K562 (cell line): ENCODE measurements at regions not wholly inside any gene's neighbourhood (a gene's known extent, or its start where the extent isn't known, plus 50 kb on each side); places are given as distances from the start of the nearest gene placed in this dataset.

Experiments
- SLC30A9 ChIP-seq: fragments of 250-450 bp; sonication (Bioruptor Pico); IDR thresholded peaks from 2 replicates; pipeline ENCODE4 v1.8.0; 2022; ENCODE audit warnings: mild to moderate bottlenecking, moderate library complexity
- TF ChIP-seq, protein P1 (sequence below), 2 experiments: fragments of 450-650 bp; formaldehyde crosslinking in 1 of 2; IDR thresholded peaks; 2 replicates each; pipeline versions ENCODE4 v1.4.0 to v1.6.1; 2014 to 2020; ENCODE audit warnings: mild to moderate bottlenecking in 2 of 2, borderline replicate concordance in 1 of 2, low read depth in 1 of 2
- TF ChIP-seq, protein P2 (sequence below), 3 experiments: IDR thresholded peaks in 2 of 3; conservative IDR thresholded peaks in 1 of 3; 2 replicates each; pipeline ENCODE4 v1.5.1; 2011 to 2012; ENCODE audit warnings: low read length in 3 of 3, mild to moderate bottlenecking in 3 of 3, control low read depth in 2 of 3, improper control_type of control experiment in 1 of 3, inconsistent platforms in 1 of 3, low read depth in 1 of 3, mixed read lengths in 1 of 3, moderate library complexity in 1 of 3; ENCODE audit not compliant: insufficient read depth in 2 of 3
- TF ChIP-seq, protein P3 (sequence below): fragments of 450-650 bp; formaldehyde crosslinking; IDR thresholded peaks from 2 replicates; pipeline ENCODE4 v1.4.0; 2020; ENCODE audit warnings: mild to moderate bottlenecking, moderate library complexity
- TF ChIP-seq, protein P4 (sequence below): IDR thresholded peaks from 2 replicates; pipeline ENCODE4 v1.6.1; 2011; ENCODE audit warnings: borderline replicate concordance, low read depth, mild to moderate bottlenecking, moderate library complexity, low read length; ENCODE audit not compliant: insufficient read depth, poor library complexity, severe bottlenecking

DNA sequence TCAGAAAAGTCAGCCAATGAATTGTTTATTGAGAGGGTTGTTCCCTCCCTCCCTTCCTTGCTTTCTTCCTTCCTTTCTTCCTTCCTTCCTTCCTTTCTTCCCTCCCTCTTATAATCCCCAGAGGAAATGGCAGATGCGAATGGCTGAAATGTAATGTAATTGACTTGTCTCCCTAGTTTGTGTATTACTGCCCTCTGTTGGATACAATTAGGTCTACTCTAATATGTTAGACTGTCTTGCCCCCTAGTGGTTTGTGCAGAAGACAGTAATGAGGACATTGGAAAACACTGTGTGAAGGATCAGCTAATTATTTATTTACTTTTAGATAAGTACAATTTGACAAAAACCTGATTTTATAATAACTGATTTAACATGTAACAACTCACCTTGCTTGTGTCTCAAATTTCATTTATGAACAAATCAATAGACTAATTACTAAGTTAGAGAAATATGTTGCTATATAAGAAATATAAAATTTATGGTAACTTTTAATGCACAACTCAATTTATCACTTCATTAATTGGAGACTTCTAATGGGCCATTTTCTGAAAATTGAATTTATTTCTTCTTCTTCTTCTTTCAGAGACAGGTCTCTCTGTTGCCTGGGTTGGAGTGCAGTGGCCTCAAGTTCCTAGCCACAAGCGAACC lies 229.8 kb upstream of the LRIG3 start (continued):
- TF ChIP-seq, protein P1, sequence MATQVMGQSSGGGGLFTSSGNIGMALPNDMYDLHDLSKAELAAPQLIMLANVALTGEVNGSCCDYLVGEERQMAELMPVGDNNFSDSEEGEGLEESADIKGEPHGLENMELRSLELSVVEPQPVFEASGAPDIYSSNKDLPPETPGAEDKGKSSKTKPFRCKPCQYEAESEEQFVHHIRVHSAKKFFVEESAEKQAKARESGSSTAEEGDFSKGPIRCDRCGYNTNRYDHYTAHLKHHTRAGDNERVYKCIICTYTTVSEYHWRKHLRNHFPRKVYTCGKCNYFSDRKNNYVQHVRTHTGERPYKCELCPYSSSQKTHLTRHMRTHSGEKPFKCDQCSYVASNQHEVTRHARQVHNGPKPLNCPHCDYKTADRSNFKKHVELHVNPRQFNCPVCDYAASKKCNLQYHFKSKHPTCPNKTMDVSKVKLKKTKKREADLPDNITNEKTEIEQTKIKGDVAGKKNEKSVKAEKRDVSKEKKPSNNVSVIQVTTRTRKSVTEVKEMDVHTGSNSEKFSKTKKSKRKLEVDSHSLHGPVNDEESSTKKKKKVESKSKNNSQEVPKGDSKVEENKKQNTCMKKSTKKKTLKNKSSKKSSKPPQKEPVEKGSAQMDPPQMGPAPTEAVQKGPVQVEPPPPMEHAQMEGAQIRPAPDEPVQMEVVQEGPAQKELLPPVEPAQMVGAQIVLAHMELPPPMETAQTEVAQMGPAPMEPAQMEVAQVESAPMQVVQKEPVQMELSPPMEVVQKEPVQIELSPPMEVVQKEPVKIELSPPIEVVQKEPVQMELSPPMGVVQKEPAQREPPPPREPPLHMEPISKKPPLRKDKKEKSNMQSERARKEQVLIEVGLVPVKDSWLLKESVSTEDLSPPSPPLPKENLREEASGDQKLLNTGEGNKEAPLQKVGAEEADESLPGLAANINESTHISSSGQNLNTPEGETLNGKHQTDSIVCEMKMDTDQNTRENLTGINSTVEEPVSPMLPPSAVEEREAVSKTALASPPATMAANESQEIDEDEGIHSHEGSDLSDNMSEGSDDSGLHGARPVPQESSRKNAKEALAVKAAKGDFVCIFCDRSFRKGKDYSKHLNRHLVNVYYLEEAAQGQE (IDR thresholded peaks at IDR 0.05; ENCODE audit: borderline replicate concordance), result peak; percentile 64; the same call in 1 of the 2 replicates
- TF ChIP-seq, protein P1 (CRISPR knock-in tag; IDR thresholded peaks at IDR 0.05; ENCODE audit: low read depth), result no peak
- TF ChIP-seq, protein P2, sequence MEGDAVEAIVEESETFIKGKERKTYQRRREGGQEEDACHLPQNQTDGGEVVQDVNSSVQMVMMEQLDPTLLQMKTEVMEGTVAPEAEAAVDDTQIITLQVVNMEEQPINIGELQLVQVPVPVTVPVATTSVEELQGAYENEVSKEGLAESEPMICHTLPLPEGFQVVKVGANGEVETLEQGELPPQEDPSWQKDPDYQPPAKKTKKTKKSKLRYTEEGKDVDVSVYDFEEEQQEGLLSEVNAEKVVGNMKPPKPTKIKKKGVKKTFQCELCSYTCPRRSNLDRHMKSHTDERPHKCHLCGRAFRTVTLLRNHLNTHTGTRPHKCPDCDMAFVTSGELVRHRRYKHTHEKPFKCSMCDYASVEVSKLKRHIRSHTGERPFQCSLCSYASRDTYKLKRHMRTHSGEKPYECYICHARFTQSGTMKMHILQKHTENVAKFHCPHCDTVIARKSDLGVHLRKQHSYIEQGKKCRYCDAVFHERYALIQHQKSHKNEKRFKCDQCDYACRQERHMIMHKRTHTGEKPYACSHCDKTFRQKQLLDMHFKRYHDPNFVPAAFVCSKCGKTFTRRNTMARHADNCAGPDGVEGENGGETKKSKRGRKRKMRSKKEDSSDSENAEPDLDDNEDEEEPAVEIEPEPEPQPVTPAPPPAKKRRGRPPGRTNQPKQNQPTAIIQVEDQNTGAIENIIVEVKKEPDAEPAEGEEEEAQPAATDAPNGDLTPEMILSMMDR (IDR thresholded peaks at IDR 0.05 in 2 of 3, conservative IDR thresholded peaks at IDR 0.05 in 1 of 3; ENCODE audit: insufficient read depth in 2 of 3, low read depth in 1 of 3, low read length in 3 of 3), result peak; percentile 73 to 98 (median 98)
- TF ChIP-seq SLC30A9 (CRISPR knock-in tag), result no peak
- TF ChIP-seq, protein P3, sequence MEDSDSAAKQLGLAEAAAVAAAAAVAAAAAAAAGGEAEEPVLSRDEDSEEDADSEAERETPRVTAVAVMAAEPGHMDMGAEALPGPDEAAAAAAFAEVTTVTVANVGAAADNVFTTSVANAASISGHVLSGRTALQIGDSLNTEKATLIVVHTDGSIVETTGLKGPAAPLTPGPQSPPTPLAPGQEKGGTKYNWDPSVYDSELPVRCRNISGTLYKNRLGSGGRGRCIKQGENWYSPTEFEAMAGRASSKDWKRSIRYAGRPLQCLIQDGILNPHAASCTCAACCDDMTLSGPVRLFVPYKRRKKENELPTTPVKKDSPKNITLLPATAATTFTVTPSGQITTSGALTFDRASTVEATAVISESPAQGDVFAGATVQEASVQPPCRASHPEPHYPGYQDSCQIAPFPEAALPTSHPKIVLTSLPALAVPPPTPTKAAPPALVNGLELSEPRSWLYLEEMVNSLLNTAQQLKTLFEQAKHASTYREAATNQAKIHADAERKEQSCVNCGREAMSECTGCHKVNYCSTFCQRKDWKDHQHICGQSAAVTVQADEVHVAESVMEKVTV (CRISPR knock-in tag), result peak; percentile 40; the same call in 1 of the 2 replicates
- TF ChIP-seq, protein P4, sequence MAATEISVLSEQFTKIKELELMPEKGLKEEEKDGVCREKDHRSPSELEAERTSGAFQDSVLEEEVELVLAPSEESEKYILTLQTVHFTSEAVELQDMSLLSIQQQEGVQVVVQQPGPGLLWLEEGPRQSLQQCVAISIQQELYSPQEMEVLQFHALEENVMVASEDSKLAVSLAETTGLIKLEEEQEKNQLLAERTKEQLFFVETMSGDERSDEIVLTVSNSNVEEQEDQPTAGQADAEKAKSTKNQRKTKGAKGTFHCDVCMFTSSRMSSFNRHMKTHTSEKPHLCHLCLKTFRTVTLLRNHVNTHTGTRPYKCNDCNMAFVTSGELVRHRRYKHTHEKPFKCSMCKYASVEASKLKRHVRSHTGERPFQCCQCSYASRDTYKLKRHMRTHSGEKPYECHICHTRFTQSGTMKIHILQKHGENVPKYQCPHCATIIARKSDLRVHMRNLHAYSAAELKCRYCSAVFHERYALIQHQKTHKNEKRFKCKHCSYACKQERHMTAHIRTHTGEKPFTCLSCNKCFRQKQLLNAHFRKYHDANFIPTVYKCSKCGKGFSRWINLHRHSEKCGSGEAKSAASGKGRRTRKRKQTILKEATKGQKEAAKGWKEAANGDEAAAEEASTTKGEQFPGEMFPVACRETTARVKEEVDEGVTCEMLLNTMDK, result peak; percentile 74
